ENCODE measurements at regions not wholly inside any gene's neighbourhood (a gene's known extent, or its start where the extent isn't known, plus 50 kb on each side); places are given as distances from the start of the nearest gene placed in this dataset.
"Not testable (repeated sequence)": the region's sequence is repeated elsewhere in the genome, so short reads cannot be mapped to it uniquely, and the experiment has no call there.

- H3K4me1 Mint-ChIP-seq; DNase-seq (ENCODE audit: low spot score); ATAC-seq; H3K4me3 Mint-ChIP-seq; H3K27me3 Mint-ChIP-seq (ENCODE audit: low read depth); CTCF ChIA-PET; POLR2A ChIA-PET; H3K27ac Mint-ChIP-seq: not testable (repeated sequence)
- Mint-ChIP-seq H3K9me3 (peaks cover 65% of the 10 kb centered on the region), H3K36me3 (peaks cover 49% of the 10 kb centered on the region)
These were observed 337.8 kb downstream of the CCT8L2 start for GRCh38 chr22:16254816-16255215.
